HG03025 (cell line): ENCODE measurements at regions not wholly inside any gene's neighbourhood (a gene's known extent, or its start where the extent isn't known, plus 50 kb on each side); places are given as distances from the start of the nearest gene placed in this dataset.

Source experiments
- ATAC-seq: cut with Tn5 transposase; IDR thresholded peaks from one replicate; pipeline ENCODE4 v1.9.1; 2021; ENCODE audit warnings: mild to moderate bottlenecking, moderate library complexity; ENCODE audit not compliant: unreplicated experiment, low FRiP score

DNA sequence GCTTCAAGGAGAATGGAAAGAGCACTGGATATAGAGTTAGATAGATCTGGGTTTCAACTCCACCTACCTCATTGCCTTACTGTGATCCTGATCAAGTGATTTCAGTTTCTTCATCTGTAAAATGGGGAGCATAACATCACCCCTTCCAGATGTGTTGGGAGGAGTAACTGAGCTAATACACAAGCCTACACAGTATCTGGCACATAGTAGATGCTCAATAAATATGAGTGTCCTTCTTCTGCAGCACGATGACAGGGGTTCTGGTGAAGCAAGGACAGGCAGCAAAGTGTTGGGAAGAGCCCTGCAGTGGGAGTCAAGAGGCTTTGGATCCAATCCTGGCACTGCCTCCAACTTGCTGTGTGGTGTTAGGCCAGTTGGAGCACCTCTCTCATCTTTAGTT is 270.0 kb downstream of the UACA start:
- no peak for ATAC-seq

GRCh38 chr15:70492240-70493177 is 270.8 kb downstream of the UACA start:
- ATAC-seq: no peak

DNA sequence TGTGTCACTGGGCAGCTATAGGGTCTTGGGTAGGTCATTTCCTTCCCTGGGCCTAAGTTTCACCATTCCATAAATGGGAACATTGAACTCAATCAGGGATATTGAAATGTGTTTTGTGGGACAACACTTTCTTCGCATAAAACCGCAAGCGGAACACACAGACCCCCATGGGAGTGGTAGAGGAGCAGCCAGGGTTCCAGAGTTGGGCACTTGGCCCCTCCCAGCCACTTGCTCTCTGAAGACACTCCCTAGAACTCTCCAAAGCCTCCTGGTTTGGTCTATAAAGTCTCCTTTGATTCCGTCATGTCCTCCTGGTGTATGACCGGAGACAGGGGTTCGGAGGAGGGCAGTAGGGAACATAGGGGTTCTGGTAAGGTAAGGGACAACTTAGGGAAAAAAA is 271.7 kb downstream of the UACA start:
- ATAC-seq: no peak

- ATAC-seq: no peak
Observed at GRCh38 chr15:70491201-70491621, 272.1 kb downstream of the UACA start.

DNA sequence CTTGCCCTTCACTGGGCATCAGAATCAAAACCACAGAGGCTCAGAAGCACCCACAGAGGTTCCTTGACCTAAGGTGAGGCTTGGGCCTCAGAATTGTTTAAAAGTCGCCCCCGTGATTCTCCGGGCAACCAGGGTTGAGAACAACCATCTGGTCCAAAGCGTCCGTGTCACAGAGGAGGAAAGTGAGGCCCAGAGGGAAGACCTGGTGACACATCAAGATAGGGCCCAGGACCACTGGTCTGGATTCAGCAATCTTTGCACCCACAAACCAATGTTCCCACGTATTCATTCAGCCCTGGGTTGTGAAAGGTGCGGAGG is 272.6 kb downstream of the UACA start:
- ATAC-seq: no peak

GRCh38 chr15:70490148-70490837 is 273.1 kb downstream of the UACA start:
- no peak for ATAC-seq

DNA sequence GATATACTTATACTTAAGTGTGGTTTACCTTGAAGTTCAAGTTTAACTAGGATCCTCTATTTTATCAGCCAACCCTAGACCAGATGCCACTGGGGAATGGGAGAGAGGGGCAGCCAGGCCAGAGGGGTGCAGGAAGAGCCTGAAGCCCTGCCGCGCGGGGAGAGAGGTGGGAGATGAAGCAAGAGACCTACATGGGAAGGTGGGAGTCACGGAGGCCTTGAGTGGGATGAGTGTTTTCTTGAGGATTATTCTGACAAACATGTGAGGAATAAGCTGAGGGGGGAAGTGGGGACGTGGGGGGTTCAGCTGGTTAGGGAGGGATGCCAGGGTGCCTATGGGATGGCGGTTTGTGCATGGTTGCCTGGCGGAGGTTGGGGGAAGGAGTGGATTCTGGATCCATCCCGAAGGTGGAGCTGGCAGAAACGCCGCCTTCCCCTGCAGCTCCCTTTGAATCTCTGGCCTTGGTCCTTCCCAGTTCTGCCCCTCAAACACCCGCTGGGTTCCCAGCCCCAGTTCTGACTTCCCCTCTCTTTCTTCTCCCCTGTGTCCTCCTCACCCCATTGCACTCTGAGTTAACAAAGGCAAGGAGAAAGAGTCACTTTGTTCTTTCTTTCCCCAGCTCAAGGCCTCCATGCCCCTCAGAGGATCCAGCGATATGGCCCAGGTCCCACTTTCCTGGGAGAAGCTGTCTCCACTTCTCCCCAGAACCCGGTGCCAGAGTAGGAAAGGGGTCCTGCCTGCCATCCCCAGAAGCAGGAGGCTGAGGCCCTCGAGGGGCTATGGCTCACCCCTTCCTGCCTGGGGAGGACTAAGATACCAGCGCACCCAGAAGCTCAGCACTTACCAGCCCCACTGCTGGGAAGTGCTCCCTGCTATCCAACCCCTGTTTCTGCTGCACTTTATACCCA is 274.2 kb downstream of the UACA start:
- ATAC-seq: no peak

DNA sequence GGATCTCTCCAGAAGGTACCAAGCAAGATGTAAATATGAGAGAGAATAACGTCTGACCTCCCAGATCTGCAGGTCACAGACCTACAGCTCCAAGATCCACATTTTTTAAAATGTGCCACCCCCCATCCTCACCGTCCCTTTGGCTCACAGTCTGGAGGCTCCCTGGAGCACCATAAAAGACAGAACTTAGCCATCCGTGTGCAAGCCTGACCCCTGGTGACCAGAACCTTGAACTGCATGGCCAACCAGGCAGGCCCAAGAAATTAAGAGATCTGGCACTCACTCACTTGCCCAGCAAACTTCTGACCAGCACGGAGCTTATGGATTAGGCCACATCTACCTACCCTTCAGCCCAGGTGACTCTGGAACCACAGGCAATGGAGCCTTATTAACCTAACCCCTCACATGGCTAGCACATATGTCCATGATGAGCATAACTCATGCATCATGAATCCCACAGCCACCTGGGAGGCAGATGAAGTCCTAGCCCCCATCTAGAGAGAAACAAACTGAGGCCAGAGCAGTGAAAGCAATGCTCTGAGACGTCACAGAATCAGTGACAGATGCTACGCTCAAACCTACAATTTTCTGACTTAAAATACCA is 275.3 kb downstream of the UACA start:
- ATAC-seq: no peak

DNA sequence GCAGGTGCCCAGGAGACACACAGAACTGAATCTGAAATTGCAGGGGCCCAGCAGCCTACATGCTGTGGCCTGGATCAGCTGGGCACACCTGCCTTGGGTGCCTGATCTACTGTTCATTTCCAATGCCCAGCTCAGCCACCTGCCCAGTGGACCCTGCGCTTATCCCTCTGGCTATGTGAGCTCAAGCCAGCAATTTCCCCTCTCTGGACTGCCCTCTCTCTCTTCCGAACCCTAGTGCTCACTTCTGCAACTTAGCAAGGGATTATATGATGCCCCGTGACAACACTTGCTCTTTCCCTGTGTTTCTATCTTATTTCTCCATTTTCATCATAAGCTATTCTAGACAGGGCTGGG is 276.0 kb downstream of the UACA start:
- no peak for ATAC-seq

DNA sequence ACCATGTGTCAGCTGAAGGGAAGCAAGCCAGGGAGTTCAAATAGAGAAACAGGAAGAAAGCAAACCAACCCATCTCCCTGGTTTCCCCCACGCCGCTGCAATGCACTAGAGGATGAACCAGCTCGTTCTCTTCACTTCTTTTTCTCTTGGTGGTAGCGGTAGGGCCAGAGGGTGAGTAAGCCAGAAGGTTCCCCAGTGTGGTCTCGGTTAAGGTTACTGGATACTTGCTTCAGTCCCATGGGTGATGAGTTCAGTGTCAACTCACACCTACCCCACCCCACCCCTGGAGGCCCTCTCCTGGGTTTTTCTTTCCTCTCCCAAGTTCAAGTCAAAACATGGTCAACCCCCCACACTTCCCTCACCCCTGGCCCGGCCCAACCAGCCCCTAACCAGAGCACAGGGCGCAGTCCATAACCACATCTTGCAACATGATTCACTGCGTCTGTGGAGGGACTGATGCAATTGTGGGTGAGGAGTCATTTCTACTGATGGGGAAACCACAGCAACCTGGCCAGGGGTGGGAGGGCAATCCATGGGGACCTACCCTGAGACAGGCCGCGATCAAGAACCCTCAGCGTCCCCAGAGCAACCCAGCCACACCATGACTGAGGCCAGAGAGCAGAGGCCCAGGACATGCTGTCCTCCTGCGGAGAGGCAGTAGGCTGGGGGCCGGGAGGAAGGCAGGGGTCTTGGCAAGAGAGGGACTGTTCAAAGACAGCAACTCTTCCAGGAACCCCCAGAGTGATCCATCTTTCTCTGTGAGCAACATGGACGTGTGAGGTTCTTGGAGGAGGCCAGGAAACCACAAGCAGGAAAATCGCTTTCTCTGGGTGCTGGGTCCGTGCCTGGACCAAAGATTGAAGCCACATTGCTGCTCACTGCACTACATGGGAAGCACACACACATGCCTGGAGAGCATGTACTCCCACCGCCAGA is 276.6 kb downstream of the UACA start:
- ATAC-seq: no peak

GRCh38 chr15:70486012-70486411 is 277.3 kb downstream of the UACA start:
- no peak for ATAC-seq

- no peak for ATAC-seq
Observed at GRCh38 chr15:70484993-70485392, 278.4 kb downstream of the UACA start.

GRCh38 chr15:70483513-70483912 is 279.8 kb downstream of the UACA start:
- ATAC-seq: no peak

- ATAC-seq: no peak
Observed at GRCh38 chr15:70480196-70480856, 283.0 kb downstream of the UACA start.

DNA sequence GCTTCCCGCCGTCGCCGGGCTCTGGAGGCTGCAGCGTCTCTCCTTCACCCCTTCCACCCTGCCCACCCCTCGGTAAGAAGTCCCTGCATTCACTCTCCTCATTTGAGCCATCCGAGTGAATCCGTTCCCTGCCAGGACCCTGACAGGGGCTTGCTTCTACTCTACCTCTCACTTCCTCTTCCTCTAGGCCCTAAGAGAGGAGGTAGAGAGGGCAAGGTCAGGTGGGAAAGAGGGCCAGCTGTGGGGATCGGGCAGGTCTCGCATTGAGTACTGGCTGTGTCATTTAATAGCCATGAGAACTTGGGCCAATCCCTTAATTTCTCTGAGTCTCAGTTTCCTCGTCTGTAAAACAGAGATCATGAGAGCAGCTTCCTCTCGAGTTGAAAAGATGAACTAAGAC is 283.6 kb downstream of the UACA start:
- ATAC-seq: no peak

DNA sequence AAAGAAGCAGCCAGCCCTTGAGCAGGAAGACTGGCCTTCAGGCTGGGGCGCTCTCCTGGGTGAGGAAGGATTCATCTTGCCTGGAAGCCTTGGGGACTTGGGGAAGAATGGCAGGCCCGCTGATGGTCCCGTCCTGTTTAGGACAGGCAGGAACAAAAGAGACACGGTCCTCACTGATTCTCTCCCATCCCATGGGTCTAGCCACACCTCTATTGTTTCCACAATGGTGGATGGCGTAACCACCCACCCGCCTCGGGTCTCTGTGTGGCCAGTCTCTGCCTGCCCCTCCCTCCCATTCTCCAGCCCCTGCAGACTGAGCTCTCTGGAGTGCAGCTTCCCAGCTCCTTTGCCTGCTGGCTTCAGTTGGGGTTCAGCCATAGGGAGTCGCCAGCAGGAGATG is 284.3 kb downstream of the UACA start:
- ATAC-seq: no peak

- no peak for ATAC-seq
Observed at GRCh38 chr15:70478251-70478990, 284.9 kb downstream of the UACA start.

GRCh38 chr15:70477750-70478250 is 285.6 kb downstream of the UACA start:
- no peak for ATAC-seq
